Fibroblast of lung (primary cell): ENCODE measurements at regions not wholly inside any gene's neighbourhood (a gene's known extent, or its start where the extent isn't known, plus 50 kb on each side); places are given as distances from the start of the nearest gene placed in this dataset.

Experiments
- CTCF ChIP-seq, 2 donors: IDR thresholded peaks in 1 of 2; conservative IDR thresholded peaks in 1 of 2; 1 replicate in 1 of 2; 2 replicates in 1 of 2; pipeline ENCODE4 v1.5.1; 2011 to 2012; ENCODE audit warnings: low read length in 2 of 2, control low read depth in 1 of 2, inconsistent platforms in 1 of 2, low read depth in 1 of 2, mild to moderate bottlenecking in 1 of 2
- EZH2 ChIP-seq: IDR thresholded peaks from 2 replicates; pipeline ENCODE4 v1.5.1; 2012; ENCODE audit warnings: low read length, control low read depth, mild to moderate bottlenecking; ENCODE audit errors: missing control alignments

GRCh38 chr4:117560329-117560728 lies 474.0 kb upstream of the NDST3 start:
- TF ChIP-seq CTCF (conservative IDR thresholded peaks at IDR 0.05 in 1 of 2, IDR thresholded peaks at IDR 0.05 in 1 of 2; ENCODE audit: low read depth in 1 of 2, low read length in 2 of 2), result no peak
- no peak for TF ChIP-seq EZH2
